HUES64 (cell line): ENCODE measurements at regions not wholly inside any gene's neighbourhood (a gene's known extent, or its start where the extent isn't known, plus 50 kb on each side); places are given as distances from the start of the nearest gene placed in this dataset.
"Not testable (repeated sequence)": the region's sequence is repeated elsewhere in the genome, so short reads cannot be mapped to it uniquely, and the experiment has no call there.

Experiments
- H3K27ac ChIP-seq: 2 replicates; pipeline ENCODE4 v1.7.0; 2013; ENCODE audit warnings: low read depth, low read length, inconsistent platforms
- H3K27me3 ChIP-seq: 2 replicates; pipeline ENCODE4 v1.6.1; 2013; ENCODE audit warnings: mild to moderate bottlenecking, low read length; ENCODE audit not compliant: insufficient read depth
- H3K36me3 ChIP-seq: 2 replicates; pipeline ENCODE4 v1.6.1; 2013; ENCODE audit warnings: mild to moderate bottlenecking, low read length; ENCODE audit not compliant: insufficient read depth
- H3K4me1 ChIP-seq: 2 replicates; pipeline ENCODE4 v1.6.1; 2013; ENCODE audit warnings: mild to moderate bottlenecking, low read length, moderate library complexity; ENCODE audit not compliant: insufficient read depth
- H3K4me3 ChIP-seq: 2 replicates; pipeline ENCODE4 v1.5.1; 2013; ENCODE audit warnings: mild to moderate bottlenecking, low read length, moderate library complexity
- H3K9ac ChIP-seq: 2 replicates; pipeline ENCODE4 v1.6.1; 2013; ENCODE audit warnings: mild to moderate bottlenecking, low read depth, low read length
- H3K9me3 ChIP-seq: 2 replicates; pipeline ENCODE4 v1.6.1; 2013; ENCODE audit warnings: low read depth, low read length; ENCODE audit not compliant: insufficient read depth
- WGBS: fragments of 150-250, 120-280 bp; methylation state at CpG from one replicate; pipeline ENCODE4 v1.1.7; 2013; ENCODE audit warnings: missing lambda C conversion rate; 5-methylcytosine and 5-hydroxymethylcytosine counted together

DNA sequence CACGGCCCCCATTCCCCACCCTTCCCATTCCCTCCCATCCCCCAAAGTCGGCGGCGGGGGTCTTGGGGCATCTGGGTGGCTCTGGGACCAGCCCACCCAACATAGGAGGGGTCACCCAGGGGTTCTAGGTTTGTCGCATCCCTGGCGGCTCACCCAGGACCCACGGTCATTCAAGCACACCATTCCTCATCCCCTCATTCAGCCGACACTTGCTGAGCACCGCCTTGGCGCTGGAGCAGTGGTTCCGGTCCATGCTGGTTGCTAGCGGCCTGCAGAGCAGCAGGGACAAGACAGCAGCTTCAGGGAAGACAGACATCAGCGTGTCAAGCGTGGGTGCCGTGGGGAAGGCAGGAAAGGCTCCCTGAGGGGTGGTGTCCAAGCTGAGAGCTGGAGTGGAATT lies 50.5 kb upstream of the OTOS start:
- Histone ChIP-seq H3K27me3 (no peaks in the 10 kb centered on the region), H3K36me3 (no peaks in the 10 kb centered on the region), H3K27ac (no peak overlapping the region), H3K9me3 (peaks cover 11% of the 10 kb centered on the region), H3K4me3 (no peak overlapping the region), H3K4me1 (peaks cover 3% of the 10 kb centered on the region; the same call in 1 of the 2 replicates), H3K9ac (no peak overlapping the region)
- WGBS, result 97% methylated on average over 15 of the region's 15 CpGs

DNA sequence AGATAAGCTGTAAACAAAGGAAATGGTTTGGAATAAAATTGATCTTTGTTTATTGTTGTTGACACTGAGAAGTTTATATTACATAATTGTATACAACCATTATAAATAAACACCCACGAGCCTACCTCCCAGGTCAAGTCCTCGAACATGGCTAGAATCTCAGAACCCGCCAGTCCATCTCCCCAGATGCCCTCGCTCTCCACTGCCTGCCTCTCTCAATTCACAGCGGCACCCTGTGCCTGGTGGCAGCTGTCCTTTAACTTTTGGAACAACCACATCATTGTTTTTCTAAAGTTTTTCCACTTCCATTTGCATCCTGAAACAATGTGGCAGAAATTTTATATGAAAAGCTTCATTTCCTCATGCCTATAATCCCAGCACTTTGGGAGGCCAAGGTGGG lies 52.2 kb upstream of the OTOS start:
- Histone ChIP-seq H3K36me3 (no peaks in the 10 kb centered on the region), H3K4me1 (peaks cover 3% of the 10 kb centered on the region; the same call in 1 of the 2 replicates), H3K4me3 (no peak overlapping the region), H3K9me3 (peaks cover 8% of the 10 kb centered on the region), H3K27me3 (no peaks in the 10 kb centered on the region), H3K9ac (no peak overlapping the region), H3K27ac (no peak overlapping the region)
- WGBS, result 95% methylated on average over 5 of the region's 5 CpGs

DNA sequence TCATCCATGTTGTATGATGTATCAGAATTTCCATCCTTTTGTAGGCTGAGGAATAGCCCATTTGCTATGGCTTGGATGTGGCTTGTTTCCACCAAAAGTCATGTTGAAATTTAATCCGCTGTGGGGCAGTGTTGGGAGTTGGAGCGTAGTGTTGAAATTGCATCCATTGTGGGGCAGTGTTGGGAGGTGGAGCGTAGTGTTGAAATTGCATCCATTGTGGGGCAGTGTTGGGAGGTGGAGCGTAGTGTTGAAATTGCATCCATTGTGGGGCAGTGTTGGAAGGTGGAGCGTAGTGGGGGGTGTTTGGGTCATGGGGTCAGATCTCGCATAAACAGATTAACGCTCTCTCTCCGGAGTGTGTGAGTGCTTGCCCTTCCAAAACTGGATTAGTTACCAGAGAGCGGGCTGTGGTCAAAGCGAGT lies 53.9 kb upstream of the OTOS start:
- not testable (repeated sequence) for H3K9ac ChIP-seq, H3K27ac ChIP-seq, H3K9me3 ChIP-seq, H3K4me3 ChIP-seq, H3K36me3 ChIP-seq, H3K4me1 ChIP-seq, H3K27me3 ChIP-seq
- whole genome bisulfite sequencing, result 54% methylated on average over 10 of the region's 10 CpGs

DNA sequence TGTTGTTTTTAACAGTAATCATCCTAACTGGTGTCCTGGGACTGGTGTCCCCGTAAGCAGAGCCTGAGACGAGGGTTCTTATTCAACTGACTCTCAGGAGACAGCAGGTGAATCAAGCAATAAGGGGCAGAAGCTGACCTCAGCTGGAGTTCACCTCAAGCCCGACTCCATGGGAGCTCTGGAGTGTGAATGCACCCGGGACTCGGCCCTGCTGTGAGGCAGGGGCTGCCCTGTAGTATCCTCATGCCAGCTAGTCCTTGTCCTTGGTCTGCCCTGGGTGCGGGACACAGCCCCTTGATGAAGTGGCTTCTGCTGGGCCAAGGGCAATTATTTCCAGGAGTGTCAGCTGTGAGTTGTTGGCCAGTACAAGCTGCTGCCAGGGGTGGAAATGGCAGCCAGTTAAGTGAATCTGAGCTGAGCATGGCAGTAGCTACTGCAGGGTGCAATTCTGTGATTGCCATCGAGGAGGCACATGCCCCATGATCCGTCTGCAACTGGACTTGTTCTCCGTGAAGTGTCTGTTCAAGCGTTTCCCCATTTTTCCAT lies 54.9 kb upstream of the OTOS start:
- no peaks in the 10 kb centered on the region for H3K27me3 ChIP-seq
- no peaks in the 10 kb centered on the region for H3K36me3 ChIP-seq
- WGBS, result 95% methylated on average over 10 of the region's 10 CpGs

DNA sequence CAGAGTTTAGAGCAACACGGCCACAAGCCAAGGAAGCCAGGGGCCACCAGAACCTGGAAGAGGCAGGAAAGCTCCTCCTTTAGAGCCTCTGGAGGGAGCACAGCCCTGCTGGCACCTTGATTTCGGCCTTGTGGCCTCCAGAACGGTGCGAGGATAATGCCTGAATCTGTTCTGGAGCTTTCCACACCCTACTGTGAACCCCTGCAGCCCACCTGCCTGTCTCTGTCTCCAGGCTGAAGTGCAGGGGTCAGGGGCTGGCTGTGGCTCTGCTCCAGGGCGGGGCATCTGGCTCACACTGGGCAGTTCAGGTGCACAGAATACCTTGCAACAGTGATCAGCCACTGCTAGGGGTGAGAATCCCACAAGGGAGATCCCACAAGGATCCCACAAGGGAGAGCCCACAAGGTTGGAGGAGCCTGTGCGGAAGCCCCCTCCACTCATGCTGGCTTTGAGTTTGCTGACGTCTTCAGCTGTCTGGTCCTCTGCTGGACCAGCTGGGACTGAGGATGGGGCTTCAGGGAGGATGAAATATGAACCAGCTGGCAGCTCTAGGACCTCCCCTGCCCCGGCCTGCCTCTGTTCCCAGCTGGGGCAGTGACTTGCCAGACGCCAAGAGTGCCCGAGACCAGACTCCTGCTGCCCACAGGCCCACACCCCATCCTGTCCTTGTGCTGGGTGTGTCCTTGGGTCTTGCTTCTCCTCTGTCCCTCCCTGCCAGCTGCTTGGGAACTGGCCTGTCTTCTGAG lies 56.4 kb upstream of the OTOS start:
- 94% methylated on average over 10 of the region's 10 CpGs for WGBS
- H3K27ac ChIP-seq, result no peak overlapping the region
- H3K9me3 ChIP-seq, result no peaks in the 10 kb centered on the region
- H3K4me1 ChIP-seq, result peaks cover 3% of the 10 kb centered on the region; the same call in 1 of the 2 replicates
- H3K36me3 ChIP-seq, result no peaks in the 10 kb centered on the region
- H3K4me3 ChIP-seq, result no peak overlapping the region
- no peak overlapping the region for H3K9ac ChIP-seq
- no peaks in the 10 kb centered on the region for H3K27me3 ChIP-seq

More for the DNA sequence above, 54.9 kb upstream of the OTOS start:
- no peak overlapping the region for H3K4me3 ChIP-seq
- no peak overlapping the region for H3K27ac ChIP-seq
- H3K4me1 ChIP-seq, result peaks cover 3% of the 10 kb centered on the region; the same call in 1 of the 2 replicates
- H3K9me3 ChIP-seq, result no peaks in the 10 kb centered on the region
- no peak overlapping the region for H3K9ac ChIP-seq

DNA sequence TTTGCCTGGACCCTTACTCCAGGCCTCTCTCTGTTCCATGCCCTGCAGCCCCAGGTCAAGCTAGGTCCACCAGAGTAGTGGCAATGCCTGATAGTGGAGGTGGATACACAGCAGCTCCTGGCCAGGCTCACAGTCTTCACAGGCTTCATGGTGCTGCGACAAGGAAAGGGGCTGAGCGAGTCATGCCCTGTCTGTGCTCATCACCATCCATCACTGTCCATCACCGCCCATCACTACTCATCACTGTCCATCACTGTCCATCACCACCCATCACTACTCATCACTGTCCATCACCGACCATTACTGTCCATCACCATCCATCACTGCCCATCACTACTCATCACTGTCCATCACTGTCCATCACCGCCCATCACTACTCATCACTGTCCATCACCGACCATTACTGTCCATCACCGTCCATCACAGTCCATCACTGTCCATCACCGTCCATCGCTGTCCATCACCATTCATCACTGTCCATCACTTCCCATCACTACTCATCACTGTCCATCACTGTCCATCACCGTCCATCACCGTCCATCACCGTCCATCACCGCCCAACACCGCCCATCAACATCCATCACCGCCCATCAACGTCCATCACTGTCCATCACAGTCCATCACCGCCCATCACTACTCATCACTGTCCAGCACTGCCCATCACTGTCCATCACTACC lies 57.1 kb upstream of the OTOS start:
- Histone ChIP-seq H3K27me3 (no peaks in the 10 kb centered on the region), H3K27ac (no peak overlapping the region), H3K36me3 (no peaks in the 10 kb centered on the region), H3K9ac (no peak overlapping the region), H3K4me3 (no peak overlapping the region), H3K9me3 (no peaks in the 10 kb centered on the region), H3K4me1 (peaks cover 3% of the 10 kb centered on the region; the same call in 1 of the 2 replicates)
- WGBS, result 95% methylated on average over 17 of the region's 17 CpGs

DNA sequence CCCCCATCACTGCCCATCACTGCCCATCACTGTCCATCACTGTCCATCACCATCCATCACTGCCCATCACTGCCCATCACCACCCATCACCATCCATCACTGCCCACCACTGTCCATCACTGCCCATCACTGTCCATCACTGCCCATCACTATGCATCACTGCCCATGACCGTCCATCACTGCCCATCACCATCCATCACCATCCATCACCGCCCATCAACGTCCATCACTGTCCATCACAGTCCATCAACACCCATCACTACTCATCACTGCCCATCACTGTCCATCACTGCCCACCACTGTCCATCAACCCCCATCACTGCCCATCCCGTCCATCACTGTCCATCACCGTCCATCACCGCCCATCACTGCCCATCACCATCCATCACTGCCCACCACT lies 57.8 kb upstream of the OTOS start:
- Histone ChIP-seq H3K9me3 (no peaks in the 10 kb centered on the region), H3K36me3 (no peaks in the 10 kb centered on the region), H3K9ac (no peak overlapping the region), H3K4me3 (no peak overlapping the region), H3K27me3 (no peaks in the 10 kb centered on the region), H3K4me1 (peaks cover 3% of the 10 kb centered on the region; the same call in 1 of the 2 replicates), H3K27ac (no peak overlapping the region)
- WGBS, result 95% methylated on average over 6 of the region's 6 CpGs

DNA sequence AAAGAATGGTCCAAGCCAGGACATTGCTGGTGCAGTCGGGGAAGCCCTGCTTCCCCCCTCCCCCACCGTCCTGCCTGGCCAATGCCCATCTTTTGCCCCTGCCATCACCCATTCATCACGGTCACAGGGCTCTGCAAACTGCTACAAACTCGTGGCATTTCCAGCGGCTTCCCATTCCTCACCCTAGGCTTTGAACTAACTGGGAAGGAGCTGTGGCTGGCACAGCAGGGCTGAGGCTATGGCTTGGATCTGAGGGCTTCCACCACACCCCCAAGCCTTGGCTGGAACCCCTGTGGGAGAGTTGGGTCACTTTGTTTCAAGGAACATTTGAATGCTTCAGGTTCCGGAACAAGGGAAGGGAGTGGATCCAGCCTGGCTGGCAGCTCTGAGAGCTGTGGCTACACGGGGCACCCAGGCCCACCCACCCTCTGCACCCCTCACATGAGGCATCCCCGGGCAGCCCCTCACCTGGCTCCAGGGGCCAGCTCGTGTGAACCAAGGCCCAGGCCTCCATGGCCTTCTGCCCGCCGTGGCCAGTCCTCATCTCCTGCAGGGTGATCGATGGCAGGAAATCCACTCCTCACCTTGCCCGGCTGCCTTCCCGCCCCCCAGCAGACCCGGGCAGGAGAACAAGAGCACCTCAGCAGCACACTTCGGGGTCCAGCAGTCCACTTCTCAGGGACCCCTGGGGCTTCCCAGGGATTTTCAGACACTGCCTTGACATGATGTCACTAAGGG lies 58.8 kb upstream of the OTOS start:
- H3K36me3 ChIP-seq, result no peaks in the 10 kb centered on the region
- H3K27ac ChIP-seq, result no peak overlapping the region
- peaks cover 3% of the 10 kb centered on the region; the same call in 1 of the 2 replicates for H3K4me1 ChIP-seq
- 91% methylated on average over 16 of the region's 16 CpGs for WGBS
- H3K9me3 ChIP-seq, result no peaks in the 10 kb centered on the region
- no peaks in the 10 kb centered on the region for H3K27me3 ChIP-seq
- H3K4me3 ChIP-seq, result no peak overlapping the region
- H3K9ac ChIP-seq, result no peak overlapping the region

DNA sequence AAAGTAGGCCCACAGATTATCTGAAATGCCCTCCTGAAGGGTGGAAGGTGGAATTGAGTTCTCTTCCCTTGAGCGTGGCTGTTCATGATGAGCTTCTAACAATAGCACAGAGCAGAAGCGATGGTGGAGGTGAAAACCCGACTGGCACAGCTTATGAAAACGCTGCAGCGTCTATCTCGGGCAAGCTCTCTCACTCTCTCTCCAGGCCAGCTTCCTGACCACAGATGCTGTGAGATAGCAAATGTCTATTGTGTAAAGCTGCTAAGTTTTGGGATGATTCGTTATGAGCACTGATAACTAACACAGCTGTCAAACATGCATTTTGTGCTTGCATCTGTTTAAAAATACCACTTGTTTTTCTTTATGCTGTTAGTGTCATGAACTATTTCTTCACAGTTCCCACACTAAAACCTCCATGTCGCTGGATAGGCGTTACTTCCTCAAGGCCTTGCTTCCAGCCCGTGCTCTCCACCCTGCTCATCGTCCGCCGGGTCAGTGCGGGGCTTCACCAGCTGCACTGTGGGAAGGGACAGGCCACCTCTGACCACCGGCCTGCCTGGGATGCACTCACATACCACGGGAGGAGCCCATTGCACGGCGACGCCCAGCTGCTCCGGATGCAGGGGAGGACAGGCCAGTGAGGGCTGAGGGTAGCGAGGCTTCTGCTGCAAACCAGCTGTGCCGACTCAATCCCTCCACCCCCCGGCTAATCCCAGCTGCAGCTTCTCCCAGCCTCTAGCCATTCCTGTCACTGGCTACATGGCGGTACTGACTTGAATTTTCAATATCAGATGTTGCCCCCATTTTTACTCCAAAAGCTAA lies 60.0 kb upstream of the OTOS start:
- Histone ChIP-seq H3K9me3 (no peaks in the 10 kb centered on the region), H3K27me3 (no peaks in the 10 kb centered on the region), H3K4me3 (no peak overlapping the region), H3K36me3 (no peaks in the 10 kb centered on the region), H3K27ac (no peak overlapping the region), H3K4me1 (peaks cover 6% of the 10 kb centered on the region), H3K9ac (no peak overlapping the region)
- WGBS, result 90% methylated on average over 24 of the region's 24 CpGs

DNA sequence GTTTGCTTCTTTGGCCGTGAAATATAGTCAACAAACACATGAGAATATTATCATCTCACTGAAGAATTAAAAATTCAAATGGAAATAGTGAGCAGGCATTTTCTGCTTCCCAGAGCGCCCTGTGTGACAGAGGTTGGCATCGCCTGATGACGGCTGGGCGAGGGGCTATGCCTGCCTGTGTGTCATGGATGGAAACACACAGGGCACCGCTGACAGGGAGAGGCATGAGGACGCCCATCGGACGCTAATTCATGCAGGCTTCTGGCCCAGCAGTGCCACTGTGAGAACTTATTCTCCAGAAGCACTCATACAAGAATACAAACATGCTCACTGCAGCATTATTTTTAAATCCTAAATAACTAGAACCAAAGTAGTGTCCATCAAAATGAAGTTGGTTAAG lies 61.4 kb upstream of the OTOS start:
- Histone ChIP-seq H3K36me3 (no peaks in the 10 kb centered on the region), H3K4me3 (no peak overlapping the region), H3K4me1 (peaks cover 13% of the 10 kb centered on the region), H3K27ac (no peak overlapping the region), H3K9me3 (peaks cover 7% of the 10 kb centered on the region; the same call in 1 of the 2 replicates), H3K9ac (no peak overlapping the region), H3K27me3 (no peaks in the 10 kb centered on the region)
- 94% methylated on average over 8 of the region's 9 CpGs for WGBS
